ENCODE measurements at regions not wholly inside any gene's neighbourhood (a gene's known extent, or its start where the extent isn't known, plus 50 kb on each side); places are given as distances from the start of the nearest gene placed in this dataset.
"Not testable (repeated sequence)": the region's sequence is repeated elsewhere in the genome, so short reads cannot be mapped to it uniquely, and the experiment has no call there.

DNA sequence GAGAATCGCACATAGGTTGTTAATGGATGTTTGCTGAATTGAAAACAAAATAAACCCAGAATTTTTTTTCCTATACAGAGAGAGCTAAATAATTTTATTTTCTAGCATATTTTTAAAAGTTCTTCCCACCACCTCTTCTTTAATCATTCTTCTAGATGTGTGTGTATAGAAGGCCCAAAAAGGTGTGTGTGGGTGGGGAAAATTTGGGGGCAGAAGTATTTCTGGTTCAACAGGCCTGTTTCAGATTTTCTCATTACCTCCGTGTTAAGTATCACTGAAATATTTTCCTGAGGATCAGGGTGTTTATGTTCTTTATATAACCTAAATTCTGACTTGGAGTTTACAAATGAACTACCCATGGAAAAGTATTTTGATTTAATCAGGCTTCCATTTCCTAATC, 144.2 kb upstream of the ZNF804B start:
- intact Hi-C loops (cut with micrococcal nuclease) = no loop called here

GRCh38 chr7:88614736-88615135, 144.8 kb upstream of the ZNF804B start:
- intact Hi-C loops (cut with micrococcal nuclease) = no loop called here

GRCh38 chr7:88610942-88611341, 148.6 kb upstream of the ZNF804B start:
- intact Hi-C loops (cut with micrococcal nuclease) = no loop called here

- intact Hi-C loops (cut with micrococcal nuclease) = no loop called here
These were observed 158.8 kb upstream of the ZNF804B start for GRCh38 chr7:88600695-88601094.

GRCh38 chr7:88599528-88599927, 160.0 kb upstream of the ZNF804B start:
- intact Hi-C loops (cut with micrococcal nuclease) = no loop called here

- intact Hi-C loops (cut with micrococcal nuclease) = no loop called here
These were observed 161.5 kb upstream of the ZNF804B start for GRCh38 chr7:88597941-88598425.

GRCh38 chr7:88590963-88591362, 168.5 kb upstream of the ZNF804B start:
- intact Hi-C loops (cut with micrococcal nuclease) = no loop called here

DNA sequence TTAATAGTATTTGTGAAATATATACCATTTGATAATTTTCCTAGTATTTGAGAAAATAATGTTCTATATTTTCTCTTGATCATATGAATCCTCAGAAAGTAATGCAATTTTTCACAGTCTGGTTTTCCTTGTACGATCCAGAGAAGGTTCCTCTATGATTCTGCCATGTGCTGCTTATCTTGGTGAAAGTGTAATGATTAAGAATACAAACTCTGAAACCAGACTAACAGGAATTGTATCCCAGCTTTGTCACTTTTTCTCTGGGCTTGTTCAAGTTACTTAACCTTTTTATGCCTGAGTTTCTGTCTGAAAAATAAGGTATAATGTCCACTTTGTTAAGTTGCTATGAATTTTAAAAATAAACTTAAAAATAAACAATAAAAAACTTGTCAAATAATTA, 169.6 kb upstream of the ZNF804B start:
- intact Hi-C loops (cut with micrococcal nuclease) = no loop called here

DNA sequence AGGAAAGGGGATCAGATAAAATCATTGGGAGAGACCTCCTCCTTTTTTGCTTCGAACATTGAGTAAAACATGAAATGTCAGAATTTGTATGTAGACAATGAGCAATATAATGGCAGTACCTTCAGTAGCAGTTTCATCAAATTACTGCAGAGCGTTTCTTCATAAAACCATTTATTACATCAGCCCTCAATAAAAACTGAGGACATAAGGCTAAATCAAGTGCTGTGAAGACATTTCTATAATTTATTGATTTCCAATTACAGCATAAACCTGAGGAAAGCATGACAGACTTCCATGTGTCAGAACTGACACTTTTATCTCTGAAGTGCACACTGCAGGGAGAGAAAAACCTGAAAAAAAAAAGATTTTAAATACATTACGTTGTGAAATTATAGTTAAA, 172.6 kb upstream of the ZNF804B start:
- intact Hi-C loops (cut with micrococcal nuclease) = no loop called here

DNA sequence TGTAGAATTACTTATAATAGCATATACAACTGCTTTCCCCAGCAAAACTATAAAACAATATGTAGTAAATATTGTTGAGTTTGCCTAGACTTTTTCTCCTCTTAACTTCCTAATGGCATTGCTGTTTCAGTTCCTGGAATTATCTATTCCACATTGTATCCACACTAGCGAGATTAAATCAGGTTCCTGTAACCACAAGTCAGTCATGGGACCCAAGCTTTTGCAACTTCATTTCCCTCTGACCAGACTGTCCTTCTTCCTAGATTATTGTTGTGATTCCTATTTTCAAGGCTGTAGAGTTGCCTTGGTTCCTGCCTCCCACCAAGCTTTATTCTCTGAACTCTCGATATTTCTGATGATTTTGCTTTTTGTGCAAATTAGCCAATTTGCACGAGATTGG, 173.3 kb upstream of the ZNF804B start:
- intact Hi-C loops (cut with micrococcal nuclease) = no loop called here

- intact Hi-C loops (cut with micrococcal nuclease) = no loop called here
These were observed 182.8 kb upstream of the ZNF804B start for GRCh38 chr7:88576720-88577119.

DNA sequence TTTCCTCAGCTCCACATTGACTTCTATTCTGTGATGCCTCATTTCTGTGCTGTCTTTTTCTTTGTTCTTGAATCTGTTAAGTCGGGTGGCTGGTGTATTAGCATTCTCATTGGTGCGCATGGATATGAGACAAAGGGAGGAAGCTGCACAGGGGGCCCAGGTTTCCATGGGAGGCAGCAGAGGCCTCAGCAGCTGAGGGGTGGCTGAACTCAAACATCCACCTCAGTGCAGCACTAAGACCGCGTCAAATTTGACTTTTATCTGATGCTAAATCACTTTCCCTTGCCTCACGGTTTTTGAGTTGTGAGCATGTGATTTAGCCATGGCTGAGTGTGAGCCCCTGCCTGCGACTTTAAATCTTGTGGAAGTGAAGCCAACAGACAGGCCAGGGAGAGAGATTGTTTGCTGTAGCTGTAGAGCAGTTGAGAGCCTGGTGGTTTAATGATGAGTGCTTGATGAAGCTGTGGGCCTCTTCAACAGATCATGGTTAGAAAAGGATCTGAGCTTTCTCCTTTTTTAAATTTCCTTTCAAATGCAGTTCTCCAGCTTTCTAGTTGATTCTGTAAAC, 193.3 kb upstream of the ZNF804B start:
- intact Hi-C loops (cut with micrococcal nuclease) = no loop called here

- intact Hi-C loops (cut with micrococcal nuclease) = no loop called here
These were observed 194.1 kb upstream of the ZNF804B start for GRCh38 chr7:88565401-88565800.

- intact Hi-C loops (cut with micrococcal nuclease) = not testable (repeated sequence)
These were observed 203.1 kb upstream of the ZNF804B start for GRCh38 chr7:88556441-88556840.

GRCh38 chr7:88554847-88555246, 204.7 kb upstream of the ZNF804B start:
- intact Hi-C loops (cut with micrococcal nuclease) = not testable (repeated sequence)

DNA sequence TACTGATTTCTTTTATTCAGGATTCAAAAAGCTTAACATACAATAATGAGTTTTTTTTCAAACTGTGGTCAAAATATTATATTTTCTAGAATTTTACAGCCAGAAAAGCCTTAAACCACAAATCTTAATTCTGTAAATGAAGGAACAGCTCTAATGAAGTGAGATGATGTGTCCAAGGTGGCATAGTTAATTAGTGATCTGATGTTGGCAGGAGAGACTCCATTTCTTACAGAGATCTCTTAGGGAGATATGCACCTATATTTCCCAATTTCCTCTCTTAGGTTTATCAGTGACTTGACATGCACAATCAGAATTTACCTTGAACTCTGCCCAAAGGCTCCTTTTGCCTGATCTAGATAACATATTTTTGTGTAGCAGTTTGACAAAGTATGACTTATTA, 211.1 kb upstream of the ZNF804B start:
- intact Hi-C loops (cut with micrococcal nuclease) = loop anchor here (5.0 kb wide), 2 partner anchors 1074 to 1879 kb away; no protein-coding TSS in a partner anchor

DNA sequence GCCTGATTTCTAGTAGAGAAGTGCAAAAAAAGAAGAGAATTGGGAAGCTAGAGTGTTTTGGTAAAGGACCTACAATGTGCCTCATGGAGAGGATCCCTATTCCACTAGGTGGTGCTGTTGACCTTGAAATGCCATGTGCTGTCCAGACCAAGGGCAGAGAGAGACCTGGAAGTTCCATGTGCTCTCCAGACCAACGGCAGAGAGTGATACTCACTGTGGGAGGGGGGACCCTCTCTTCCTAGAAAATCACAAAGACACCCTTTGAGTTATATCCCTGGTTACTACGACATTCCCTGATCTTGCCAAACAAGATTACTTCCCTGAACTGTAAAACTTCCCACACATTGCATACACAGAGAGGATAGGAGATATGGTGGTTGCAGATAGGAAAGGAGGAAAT, 212.7 kb upstream of the ZNF804B start:
- intact Hi-C loops (cut with micrococcal nuclease) = loop anchor here (1.0 to 5.0 kb wide), 3 partner anchors 304 to 1880 kb away; no protein-coding TSS in a partner anchor

DNA sequence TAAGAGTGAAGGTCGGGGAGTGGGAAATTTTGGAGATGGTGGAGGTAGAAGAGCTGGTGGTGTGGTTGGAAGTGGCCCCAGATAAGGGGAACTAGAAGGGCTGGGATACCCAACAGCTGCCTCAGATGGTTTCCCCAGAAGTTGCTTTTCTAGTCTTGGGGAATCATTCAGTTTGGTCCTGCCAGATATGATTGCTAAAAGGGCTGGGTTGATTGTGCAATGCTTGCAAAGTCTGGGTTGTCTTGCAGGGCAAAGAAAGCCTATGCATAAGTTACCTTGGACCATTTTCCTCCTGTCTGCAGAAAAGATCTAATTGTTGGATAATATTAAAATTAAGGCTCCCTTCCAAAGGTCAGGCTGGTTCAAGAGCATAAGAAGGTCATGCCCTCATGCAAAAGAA, 213.8 kb upstream of the ZNF804B start:
- intact Hi-C loops (cut with micrococcal nuclease) = loop anchor here (1.0 to 5.0 kb wide), 3 partner anchors 302 to 1882 kb away; no protein-coding TSS in a partner anchor

DNA sequence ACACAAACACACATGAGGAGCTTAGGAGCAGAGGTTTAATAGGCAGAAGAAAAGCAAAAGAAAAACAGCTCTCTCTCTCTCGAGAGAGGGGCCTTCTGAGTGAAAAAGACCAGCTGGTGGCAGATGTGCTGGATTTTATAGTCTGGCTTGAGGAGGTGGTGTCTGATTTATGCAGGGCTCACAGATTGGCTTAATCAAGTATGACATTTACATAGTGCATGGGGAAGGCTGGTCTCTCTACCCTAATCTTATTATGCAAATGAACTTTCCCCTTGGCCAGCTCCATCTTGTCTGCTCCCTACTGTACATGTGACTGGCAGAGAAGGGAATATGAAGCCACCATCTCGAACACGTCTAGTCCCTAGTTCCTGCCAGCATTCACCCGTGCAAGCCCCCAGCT, 219.5 kb upstream of the ZNF804B start:
- intact Hi-C loops (cut with micrococcal nuclease) = no loop called here

GRCh38 chr7:88539518-88539917, 220.0 kb upstream of the ZNF804B start:
- intact Hi-C loops (cut with micrococcal nuclease) = no loop called here

GRCh38 chr7:88523645-88524044, 217.0 kb upstream of the STEAP4 start:
- intact Hi-C loops (cut with micrococcal nuclease) = no loop called here

- intact Hi-C loops (cut with micrococcal nuclease) = no loop called here
These were observed 216.1 kb upstream of the STEAP4 start for GRCh38 chr7:88522771-88523293.

GRCh38 chr7:88516429-88516828, 209.7 kb upstream of the STEAP4 start:
- intact Hi-C loops (cut with micrococcal nuclease) = no loop called here
